ENCODE measurements at regions not wholly inside any gene's neighbourhood (a gene's known extent, or its start where the extent isn't known, plus 50 kb on each side); places are given as distances from the start of the nearest gene placed in this dataset.

- no peak for DNase-seq
Observed at GRCh38 chr18:59957957-59958356, 58.2 kb downstream of the PMAIP1 start.

- DNase-seq: no peak
Observed at GRCh38 chr18:59954755-59955156, 55.0 kb downstream of the PMAIP1 start.

- no peak for DNase-seq
Observed at GRCh38 chr18:59954241-59954640, 54.4 kb downstream of the PMAIP1 start.

Measured in activated gamma-delta T cell treated with Interleukin-2 at 50 U/mL for 16 hours (primary cell).